GM12892 (cell line): ENCODE measurements at regions not wholly inside any gene's neighbourhood (a gene's known extent, or its start where the extent isn't known, plus 50 kb on each side); places are given as distances from the start of the nearest gene placed in this dataset.

ENCODE experiments used
- POLR2A ChIP-seq: IDR thresholded peaks from 2 replicates; pipeline ENCODE4 v1.6.1; 2011; ENCODE audit warnings: low read depth, low read length, control low read depth
- POLR2AphosphoS5 ChIP-seq: IDR thresholded peaks from 2 replicates; pipeline ENCODE4 v1.6.1; 2011; ENCODE audit warnings: low read depth, low read length, control low read depth
- TAF1 ChIP-seq: IDR thresholded peaks from 2 replicates; pipeline ENCODE4 v1.6.1; 2011; ENCODE audit warnings: low read depth, mild to moderate bottlenecking, control low read depth, low read length, borderline replicate concordance

- no peak for TF ChIP-seq TAF1
- no peak for TF ChIP-seq POLR2A
- TF ChIP-seq POLR2AphosphoS5, result no peak
Observed at GRCh38 chr12:43213608-43214007, 338.4 kb downstream of the ADAMTS20 start.
